HEK293 (cell line): ENCODE measurements at regions not wholly inside any gene's neighbourhood (a gene's known extent, or its start where the extent isn't known, plus 50 kb on each side); places are given as distances from the start of the nearest gene placed in this dataset.

Experiments used
- CTCF ChIA-PET: fragments of 350-600 bp; formaldehyde crosslinking; extraction: SDS; loops from one replicate; lab custom pipeline; 2021; ENCODE audit warnings: antibody characterized with exemption; lab: Yijun Ruan, JAX
- POLR2A ChIA-PET: fragments of 300-600 bp; formaldehyde crosslinking; extraction: SDS; loops from one replicate; lab custom pipeline; 2020; ENCODE audit warnings: antibody characterized with exemption, inconsistent platforms; lab: Yijun Ruan, JAX
- H3K27ac ChIP-seq: fragments of 200-500 bp; sonication (Bioruptor generic); 2 replicates; pipeline ENCODE4 v1.5.1; 2014; ENCODE audit warnings: low read depth, low read length, control low read depth, inconsistent platforms; ENCODE audit errors: extremely low read depth
- H3K36me3 ChIP-seq, 2 experiments: fragments of 200-500 bp in 1 of 2; sonication (Bioruptor generic) in 1 of 2; 1 replicate in 1 of 2; 2 replicates in 1 of 2; pipeline ENCODE4 v1.5.1; 2014 to 2017; ENCODE audit warnings: inconsistent platforms in 2 of 2, low read length in 2 of 2; ENCODE audit not compliant: control insufficient read depth in 2 of 2, insufficient read depth in 1 of 2
- H3K4me1 ChIP-seq: fragments of 200-500 bp; sonication (Bioruptor generic); 2 replicates; pipeline ENCODE4 v1.5.1; 2014; ENCODE audit warnings: mild to moderate bottlenecking, low read length, inconsistent platforms; ENCODE audit not compliant: control insufficient read depth, insufficient read depth
- H3K4me3 ChIP-seq: 2 replicates; pipeline ENCODE4 v1.5.1; 2011; ENCODE audit warnings: low read depth, mild to moderate bottlenecking, control low read depth, low read length, moderate library complexity
- H3K9me3 ChIP-seq: fragments of 200-500 bp; sonication (Bioruptor generic); 2 replicates; pipeline ENCODE4 v1.5.1; 2014; ENCODE audit warnings: low read depth, low read length, inconsistent platforms; ENCODE audit not compliant: control insufficient read depth, insufficient read depth
- EGR2 ChIP-seq: fragments of 450-650 bp; formaldehyde crosslinking; IDR thresholded peaks from 2 replicates; pipeline ENCODE4 v1.5.1; 2016; ENCODE audit warnings: low read depth, missing biosample characterization, missing genetic modification characterization
- GLI2 ChIP-seq: fragments of 450-650 bp; formaldehyde crosslinking; IDR thresholded peaks from 2 replicates; pipeline ENCODE4; 2017; ENCODE audit warnings: missing biosample characterization, missing genetic modification characterization, low read depth, borderline replicate concordance
- KLF8 ChIP-seq: fragments of 450-650 bp; formaldehyde crosslinking; IDR thresholded peaks from 2 replicates; pipeline ENCODE4 v1.5.1; 2016; ENCODE audit warnings: missing biosample characterization, missing genetic modification characterization
- SCRT2 ChIP-seq: fragments of 450-650 bp; formaldehyde crosslinking; IDR thresholded peaks from 2 replicates; pipeline ENCODE4 v1.5.1; 2016; ENCODE audit warnings: missing biosample characterization, missing genetic modification characterization
- ZBTB8A ChIP-seq: fragments of 450-650 bp; formaldehyde crosslinking; IDR thresholded peaks from 2 replicates; pipeline ENCODE4 v1.5.1; 2016; ENCODE audit warnings: missing biosample characterization, missing genetic modification characterization
- ZNF157 ChIP-seq: fragments of 450-650 bp; formaldehyde crosslinking; IDR thresholded peaks from 2 replicates; pipeline ENCODE4 v1.5.1; 2016; ENCODE audit warnings: missing biosample characterization, missing genetic modification characterization
- ZNF16 ChIP-seq: fragments of 450-650 bp; formaldehyde crosslinking; IDR thresholded peaks from 2 replicates; pipeline ENCODE4 v1.5.1; 2016; ENCODE audit warnings: low read depth, missing biosample characterization, missing genetic modification characterization
- ZNF175 ChIP-seq: fragments of 450-650 bp; formaldehyde crosslinking; IDR thresholded peaks from 2 replicates; pipeline ENCODE4 v1.5.1; 2016; ENCODE audit warnings: missing biosample characterization, missing genetic modification characterization
- ZNF221 ChIP-seq: fragments of 450-650 bp; formaldehyde crosslinking; IDR thresholded peaks from 2 replicates; pipeline ENCODE4 v1.5.1; 2017; ENCODE audit warnings: missing biosample characterization, missing genetic modification characterization, borderline replicate concordance
- ZNF561 ChIP-seq: fragments of 450-650 bp; IDR thresholded peaks from 2 replicates; pipeline ENCODE4 v1.5.1; 2018; ENCODE audit warnings: missing biosample characterization, missing genetic modification characterization, borderline replicate concordance
- ZNF664 ChIP-seq: fragments of 450-650 bp; formaldehyde crosslinking; IDR thresholded peaks from 2 replicates; pipeline ENCODE4 v1.5.1; 2016; ENCODE audit warnings: missing biosample characterization, missing genetic modification characterization
- ZNF843 ChIP-seq: fragments of 450-650 bp; formaldehyde crosslinking; IDR thresholded peaks from 2 replicates; pipeline ENCODE4 v1.5.1; 2016; ENCODE audit warnings: missing biosample characterization, missing genetic modification characterization
- ZXDB ChIP-seq: fragments of 450-650 bp; formaldehyde crosslinking; IDR thresholded peaks from 2 replicates; pipeline ENCODE4 v1.5.1; 2016; ENCODE audit warnings: missing biosample characterization, missing genetic modification characterization
- TF ChIP-seq, protein P1 (sequence below): fragments of 450-650 bp; IDR thresholded peaks from 2 replicates; pipeline ENCODE4 v1.5.1; 2018; ENCODE audit warnings: missing biosample characterization, mild to moderate bottlenecking, missing genetic modification characterization
- TF ChIP-seq, protein P2 (sequence below): fragments of 450-650 bp; formaldehyde crosslinking; IDR thresholded peaks from 2 replicates; pipeline ENCODE4 v1.5.1; 2016; ENCODE audit warnings: missing biosample characterization, missing genetic modification characterization, borderline replicate concordance
- TF ChIP-seq, protein P3 (sequence below): fragments of 450-650 bp; formaldehyde crosslinking; IDR thresholded peaks from 2 replicates; pipeline ENCODE4 v1.5.1; 2016; ENCODE audit warnings: missing biosample characterization, missing genetic modification characterization, low read depth
- TF ChIP-seq, protein P4 (sequence below): fragments of 450-650 bp; formaldehyde crosslinking; IDR thresholded peaks from 2 replicates; pipeline ENCODE4 v1.5.1; 2016; ENCODE audit warnings: missing biosample characterization, missing genetic modification characterization
- TF ChIP-seq, protein P5 (sequence below): fragments of 450-650 bp; formaldehyde crosslinking; IDR thresholded peaks from 2 replicates; pipeline ENCODE4 v1.5.1; 2016; ENCODE audit warnings: missing biosample characterization, missing genetic modification characterization

DNA sequence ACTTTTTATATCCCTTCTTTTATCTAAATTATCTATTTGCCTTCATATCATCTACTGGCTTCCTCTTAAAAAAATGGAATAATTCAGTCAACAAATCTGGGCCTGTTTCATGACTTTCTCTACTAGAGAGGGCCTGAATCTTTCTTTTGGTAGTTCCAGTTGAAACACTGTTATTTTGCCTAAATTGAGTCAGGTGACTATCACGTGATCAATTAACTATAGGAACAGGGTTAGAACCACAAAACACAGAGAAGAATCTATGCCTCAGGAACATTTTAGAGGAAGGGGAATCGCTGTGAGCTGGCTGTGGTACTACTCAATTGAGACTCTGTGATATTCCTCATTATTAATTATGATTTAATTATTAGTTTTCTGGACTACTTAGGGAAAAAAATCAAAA lies 736.7 kb upstream of the PITX2 start:
- Histone ChIP-seq H3K9me3 (no peaks in the 10 kb centered on the region), H3K27ac (no peak overlapping the region), H3K4me3 (no peak overlapping the region), H3K36me3 (no peaks in the 10 kb centered on the region), H3K4me1 (no peaks in the 10 kb centered on the region)
- TF ChIP-seq ZBTB8A (tag by site-specific recombination) = no peak
- TF ChIP-seq ZNF843 = no peak
- no peak for TF ChIP-seq ZNF561 (tag by site-specific recombination)
- TF ChIP-seq ZNF221 (tag by site-specific recombination) = no peak
- TF ChIP-seq, protein P1, sequence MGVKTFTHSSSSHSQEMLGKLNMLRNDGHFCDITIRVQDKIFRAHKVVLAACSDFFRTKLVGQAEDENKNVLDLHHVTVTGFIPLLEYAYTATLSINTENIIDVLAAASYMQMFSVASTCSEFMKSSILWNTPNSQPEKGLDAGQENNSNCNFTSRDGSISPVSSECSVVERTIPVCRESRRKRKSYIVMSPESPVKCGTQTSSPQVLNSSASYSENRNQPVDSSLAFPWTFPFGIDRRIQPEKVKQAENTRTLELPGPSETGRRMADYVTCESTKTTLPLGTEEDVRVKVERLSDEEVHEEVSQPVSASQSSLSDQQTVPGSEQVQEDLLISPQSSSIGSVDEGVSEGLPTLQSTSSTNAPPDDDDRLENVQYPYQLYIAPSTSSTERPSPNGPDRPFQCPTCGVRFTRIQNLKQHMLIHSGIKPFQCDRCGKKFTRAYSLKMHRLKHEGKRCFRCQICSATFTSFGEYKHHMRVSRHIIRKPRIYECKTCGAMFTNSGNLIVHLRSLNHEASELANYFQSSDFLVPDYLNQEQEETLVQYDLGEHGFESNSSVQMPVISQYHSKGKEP (tag by site-specific recombination) = no peak
- TF ChIP-seq, protein P2, sequence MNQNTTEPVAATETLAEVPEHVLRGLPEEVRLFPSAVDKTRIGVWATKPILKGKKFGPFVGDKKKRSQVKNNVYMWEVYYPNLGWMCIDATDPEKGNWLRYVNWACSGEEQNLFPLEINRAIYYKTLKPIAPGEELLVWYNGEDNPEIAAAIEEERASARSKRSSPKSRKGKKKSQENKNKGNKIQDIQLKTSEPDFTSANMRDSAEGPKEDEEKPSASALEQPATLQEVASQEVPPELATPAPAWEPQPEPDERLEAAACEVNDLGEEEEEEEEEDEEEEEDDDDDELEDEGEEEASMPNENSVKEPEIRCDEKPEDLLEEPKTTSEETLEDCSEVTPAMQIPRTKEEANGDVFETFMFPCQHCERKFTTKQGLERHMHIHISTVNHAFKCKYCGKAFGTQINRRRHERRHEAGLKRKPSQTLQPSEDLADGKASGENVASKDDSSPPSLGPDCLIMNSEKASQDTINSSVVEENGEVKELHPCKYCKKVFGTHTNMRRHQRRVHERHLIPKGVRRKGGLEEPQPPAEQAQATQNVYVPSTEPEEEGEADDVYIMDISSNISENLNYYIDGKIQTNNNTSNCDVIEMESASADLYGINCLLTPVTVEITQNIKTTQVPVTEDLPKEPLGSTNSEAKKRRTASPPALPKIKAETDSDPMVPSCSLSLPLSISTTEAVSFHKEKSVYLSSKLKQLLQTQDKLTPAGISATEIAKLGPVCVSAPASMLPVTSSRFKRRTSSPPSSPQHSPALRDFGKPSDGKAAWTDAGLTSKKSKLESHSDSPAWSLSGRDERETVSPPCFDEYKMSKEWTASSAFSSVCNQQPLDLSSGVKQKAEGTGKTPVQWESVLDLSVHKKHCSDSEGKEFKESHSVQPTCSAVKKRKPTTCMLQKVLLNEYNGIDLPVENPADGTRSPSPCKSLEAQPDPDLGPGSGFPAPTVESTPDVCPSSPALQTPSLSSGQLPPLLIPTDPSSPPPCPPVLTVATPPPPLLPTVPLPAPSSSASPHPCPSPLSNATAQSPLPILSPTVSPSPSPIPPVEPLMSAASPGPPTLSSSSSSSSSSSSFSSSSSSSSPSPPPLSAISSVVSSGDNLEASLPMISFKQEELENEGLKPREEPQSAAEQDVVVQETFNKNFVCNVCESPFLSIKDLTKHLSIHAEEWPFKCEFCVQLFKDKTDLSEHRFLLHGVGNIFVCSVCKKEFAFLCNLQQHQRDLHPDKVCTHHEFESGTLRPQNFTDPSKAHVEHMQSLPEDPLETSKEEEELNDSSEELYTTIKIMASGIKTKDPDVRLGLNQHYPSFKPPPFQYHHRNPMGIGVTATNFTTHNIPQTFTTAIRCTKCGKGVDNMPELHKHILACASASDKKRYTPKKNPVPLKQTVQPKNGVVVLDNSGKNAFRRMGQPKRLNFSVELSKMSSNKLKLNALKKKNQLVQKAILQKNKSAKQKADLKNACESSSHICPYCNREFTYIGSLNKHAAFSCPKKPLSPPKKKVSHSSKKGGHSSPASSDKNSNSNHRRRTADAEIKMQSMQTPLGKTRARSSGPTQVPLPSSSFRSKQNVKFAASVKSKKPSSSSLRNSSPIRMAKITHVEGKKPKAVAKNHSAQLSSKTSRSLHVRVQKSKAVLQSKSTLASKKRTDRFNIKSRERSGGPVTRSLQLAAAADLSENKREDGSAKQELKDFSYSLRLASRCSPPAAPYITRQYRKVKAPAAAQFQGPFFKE (tag by site-specific recombination) = no peak
- TF ChIP-seq, protein P3, sequence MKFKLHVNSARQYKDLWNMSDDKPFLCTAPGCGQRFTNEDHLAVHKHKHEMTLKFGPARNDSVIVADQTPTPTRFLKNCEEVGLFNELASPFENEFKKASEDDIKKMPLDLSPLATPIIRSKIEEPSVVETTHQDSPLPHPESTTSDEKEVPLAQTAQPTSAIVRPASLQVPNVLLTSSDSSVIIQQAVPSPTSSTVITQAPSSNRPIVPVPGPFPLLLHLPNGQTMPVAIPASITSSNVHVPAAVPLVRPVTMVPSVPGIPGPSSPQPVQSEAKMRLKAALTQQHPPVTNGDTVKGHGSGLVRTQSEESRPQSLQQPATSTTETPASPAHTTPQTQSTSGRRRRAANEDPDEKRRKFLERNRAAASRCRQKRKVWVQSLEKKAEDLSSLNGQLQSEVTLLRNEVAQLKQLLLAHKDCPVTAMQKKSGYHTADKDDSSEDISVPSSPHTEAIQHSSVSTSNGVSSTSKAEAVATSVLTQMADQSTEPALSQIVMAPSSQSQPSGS = no peak
- no peak for TF ChIP-seq ZXDB
- no peak for TF ChIP-seq KLF8 (tag by site-specific recombination)
- TF ChIP-seq, protein P4, sequence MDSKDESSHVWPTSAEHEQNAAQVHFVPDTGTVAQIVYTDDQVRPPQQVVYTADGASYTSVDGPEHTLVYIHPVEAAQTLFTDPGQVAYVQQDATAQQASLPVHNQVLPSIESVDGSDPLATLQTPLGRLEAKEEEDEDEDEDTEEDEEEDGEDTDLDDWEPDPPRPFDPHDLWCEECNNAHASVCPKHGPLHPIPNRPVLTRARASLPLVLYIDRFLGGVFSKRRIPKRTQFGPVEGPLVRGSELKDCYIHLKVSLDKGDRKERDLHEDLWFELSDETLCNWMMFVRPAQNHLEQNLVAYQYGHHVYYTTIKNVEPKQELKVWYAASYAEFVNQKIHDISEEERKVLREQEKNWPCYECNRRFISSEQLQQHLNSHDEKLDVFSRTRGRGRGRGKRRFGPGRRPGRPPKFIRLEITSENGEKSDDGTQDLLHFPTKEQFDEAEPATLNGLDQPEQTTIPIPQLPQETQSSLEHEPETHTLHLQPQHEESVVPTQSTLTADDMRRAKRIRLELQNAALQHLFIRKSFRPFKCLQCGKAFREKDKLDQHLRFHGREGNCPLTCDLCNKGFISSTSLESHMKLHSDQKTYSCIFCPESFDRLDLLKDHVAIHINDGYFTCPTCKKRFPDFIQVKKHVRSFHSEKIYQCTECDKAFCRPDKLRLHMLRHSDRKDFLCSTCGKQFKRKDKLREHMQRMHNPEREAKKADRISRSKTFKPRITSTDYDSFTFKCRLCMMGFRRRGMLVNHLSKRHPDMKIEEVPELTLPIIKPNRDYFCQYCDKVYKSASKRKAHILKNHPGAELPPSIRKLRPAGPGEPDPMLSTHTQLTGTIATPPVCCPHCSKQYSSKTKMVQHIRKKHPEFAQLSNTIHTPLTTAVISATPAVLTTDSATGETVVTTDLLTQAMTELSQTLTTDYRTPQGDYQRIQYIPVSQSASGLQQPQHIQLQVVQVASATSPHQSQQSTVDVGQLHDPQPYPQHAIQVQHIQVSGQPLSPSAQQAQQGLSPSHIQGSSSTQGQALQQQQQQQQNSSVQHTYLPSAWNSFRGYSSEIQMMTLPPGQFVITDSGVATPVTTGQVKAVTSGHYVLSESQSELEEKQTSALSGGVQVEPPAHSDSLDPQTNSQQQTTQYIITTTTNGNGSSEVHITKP (tag by site-specific recombination) = no peak
- no peak for TF ChIP-seq EGR2
- no peak for TF ChIP-seq ZNF16
- TF ChIP-seq SCRT2 = no peak
- TF ChIP-seq, protein P5, sequence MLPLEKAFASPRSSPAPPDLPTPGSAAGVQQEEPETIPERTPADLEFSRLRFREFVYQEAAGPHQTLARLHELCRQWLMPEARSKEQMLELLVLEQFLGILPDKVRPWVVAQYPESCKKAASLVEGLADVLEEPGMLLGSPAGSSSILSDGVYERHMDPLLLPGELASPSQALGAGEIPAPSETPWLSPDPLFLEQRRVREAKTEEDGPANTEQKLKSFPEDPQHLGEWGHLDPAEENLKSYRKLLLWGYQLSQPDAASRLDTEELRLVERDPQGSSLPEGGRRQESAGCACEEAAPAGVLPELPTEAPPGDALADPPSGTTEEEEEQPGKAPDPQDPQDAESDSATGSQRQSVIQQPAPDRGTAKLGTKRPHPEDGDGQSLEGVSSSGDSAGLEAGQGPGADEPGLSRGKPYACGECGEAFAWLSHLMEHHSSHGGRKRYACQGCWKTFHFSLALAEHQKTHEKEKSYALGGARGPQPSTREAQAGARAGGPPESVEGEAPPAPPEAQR (tag by site-specific recombination) = no peak
- TF ChIP-seq ZNF175 (tag by site-specific recombination) = no peak
- TF ChIP-seq ZNF157 (tag by site-specific recombination) = no peak
- TF ChIP-seq ZNF664 (tag by site-specific recombination) = no peak
- no peak for TF ChIP-seq GLI2 (tag by site-specific recombination)
- CTCF ChIA-PET = no interaction called here
- POLR2A ChIA-PET = no interaction called here
